ENCODE measurements at regions not wholly inside any gene's neighbourhood (a gene's known extent, or its start where the extent isn't known, plus 50 kb on each side); places are given as distances from the start of the nearest gene placed in this dataset.

GRCh38 chr16:86112178-86112577, 213.2 kb downstream of the IRF8 start:
- TF ChIP-seq CTCF (optimal IDR thresholded peaks at IDR 0.05 in 1 of 3, IDR thresholded peaks at IDR 0.05 in 1 of 3, conservative IDR thresholded peaks at IDR 0.05 in 1 of 3; ENCODE audit: extremely low read depth in 1 of 3, insufficient read depth in 2 of 3, low read length in 3 of 3) = no peak
- TF ChIP-seq EZH2 (IDR thresholded peaks at IDR 0.05; ENCODE audit: low read length) = no peak

All from keratinocyte (primary cell).